GM10266 (cell line): ENCODE measurements at regions not wholly inside any gene's neighbourhood (a gene's known extent, or its start where the extent isn't known, plus 50 kb on each side); places are given as distances from the start of the nearest gene placed in this dataset.

Source experiments
- DNase-seq: peaks from one replicate; pipeline ENCODE4 v3.0.0; 2012; ENCODE audit errors: extremely low spot score
- CTCF ChIP-seq: IDR thresholded peaks from 2 replicates; pipeline ENCODE4 v1.5.1; 2012; ENCODE audit warnings: mild to moderate bottlenecking, low read depth; ENCODE audit not compliant: control insufficient read depth, insufficient read depth; ENCODE audit errors: missing control alignments

GRCh38 chr7:91345449-91345848 is 81.2 kb downstream of the FZD1 start:
- no peak for TF ChIP-seq CTCF
- no peak for DNase-seq

- DNase-seq: no peak
- no peak for TF ChIP-seq CTCF
These were observed 82.2 kb downstream of the FZD1 start for GRCh38 chr7:91346426-91346825.

DNA sequence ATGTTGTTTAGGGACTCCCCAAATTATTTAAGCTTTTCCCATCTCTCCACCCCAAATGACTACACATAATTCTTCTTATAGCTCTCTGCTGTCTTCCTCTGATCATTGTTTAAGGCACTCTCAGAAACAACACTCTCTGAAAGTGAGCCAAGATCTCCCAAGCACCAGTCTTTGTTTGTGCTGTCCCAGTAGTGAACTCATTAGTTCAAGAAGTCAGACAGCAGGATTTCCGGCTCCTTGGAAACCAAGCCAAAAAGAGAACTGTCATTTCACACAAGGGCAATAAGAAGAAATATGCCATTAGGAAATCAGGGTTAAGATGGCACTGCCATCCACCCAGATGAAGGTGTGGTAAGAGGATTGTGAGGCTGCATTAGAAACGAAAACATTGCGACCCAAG is 83.1 kb downstream of the FZD1 start:
- DNase-seq: no peak
- no peak for TF ChIP-seq CTCF

GRCh38 chr7:91348711-91349110 is 84.5 kb downstream of the FZD1 start:
- no peak for TF ChIP-seq CTCF
- no peak for DNase-seq

- TF ChIP-seq CTCF: no peak
- no peak for DNase-seq
These were observed 87.1 kb downstream of the FZD1 start for GRCh38 chr7:91351374-91351773.

DNA sequence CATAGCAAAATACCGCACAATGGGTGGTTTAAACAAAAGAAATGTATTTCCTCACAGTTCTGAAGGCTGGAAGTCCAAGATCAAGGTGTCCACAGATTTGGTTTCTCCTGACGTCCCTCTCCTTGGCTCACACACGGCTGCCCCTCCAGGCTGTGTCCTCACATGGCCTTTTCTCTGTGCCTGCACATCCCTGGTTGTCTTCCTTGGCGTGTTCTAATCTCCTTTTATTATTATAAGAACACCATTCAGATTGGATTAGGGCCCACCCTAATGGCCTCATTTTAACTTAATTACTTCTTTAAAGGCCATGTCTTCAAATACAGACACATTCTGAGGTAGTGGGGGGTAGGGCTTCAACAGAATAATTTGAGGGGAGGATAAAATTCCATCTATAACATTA is 87.9 kb downstream of the FZD1 start:
- no peak for DNase-seq
- no peak for TF ChIP-seq CTCF

- no peak for TF ChIP-seq CTCF
- no peak for DNase-seq
These were observed 89.6 kb downstream of the FZD1 start for GRCh38 chr7:91353848-91354247.
